BE2C (cell line): ENCODE measurements at regions not wholly inside any gene's neighbourhood (a gene's known extent, or its start where the extent isn't known, plus 50 kb on each side); places are given as distances from the start of the nearest gene placed in this dataset.
A peak's percentile ranks its signal among the peaks of the same experiment; 100 is the strongest.
"Not testable (repeated sequence)": the region's sequence is repeated elsewhere in the genome, so short reads cannot be mapped to it uniquely, and the experiment has no call there.

ENCODE experiments used
- DNase-seq: peaks from one replicate; pipeline ENCODE4 v3.0.0-alpha.2; 2020
- H3K27me3 ChIP-seq: fragments of 250-450 bp; sonication (Bioruptor Pico); 2 replicates; pipeline ENCODE4 v1.5.1; 2020; ENCODE audit warnings: mild to moderate bottlenecking
- H3K36me3 ChIP-seq: fragments of 250-450 bp; sonication (Bioruptor Pico); 2 replicates; pipeline ENCODE4 v1.5.1; 2020; ENCODE audit warnings: mild to moderate bottlenecking
- H3K4me1 ChIP-seq: fragments of 250-450 bp; sonication (Bioruptor Pico); 2 replicates; pipeline ENCODE4 v1.5.1; 2020
- H3K4me3 ChIP-seq: 2 replicates; pipeline ENCODE4 v1.5.1; 2011; ENCODE audit warnings: low read depth, low read length
- H3K9me3 ChIP-seq: fragments of 250-450 bp; sonication (Bioruptor Pico); 2 replicates; pipeline ENCODE4 v1.5.1; 2020
- CTCF ChIP-seq: IDR thresholded peaks from 2 replicates; pipeline ENCODE4 v1.5.1; 2012; ENCODE audit warnings: mild to moderate bottlenecking, low read depth, low read length

GRCh38 chr7:149680331-149681025 is 92.9 kb downstream of the ZNF467 start:
- Histone ChIP-seq H3K27me3 (0 out of 2 replicates have a peak, but pooled peaks cover 3% of the 10 kb centered on the region), H3K4me3 (no peak overlapping the region), H3K36me3 (no peaks in the 10 kb centered on the region), H3K9me3 (no peaks in the 10 kb centered on the region), H3K4me1 (no peaks in the 10 kb centered on the region)
- no peak for TF ChIP-seq CTCF
- DNase-seq = no peak

- H3K4me3 ChIP-seq, H3K36me3 ChIP-seq, DNase-seq, H3K27me3 ChIP-seq, H3K4me1 ChIP-seq, H3K9me3 ChIP-seq: not testable (repeated sequence)
These were observed 98.5 kb downstream of the ZNF467 start for GRCh38 chr7:149674728-149675385.

- peaks cover 6% of the 10 kb centered on the region; the same call in 1 of the 2 replicates for H3K27me3 ChIP-seq
- no peak overlapping the region for H3K4me3 ChIP-seq
- DNase-seq = no peak
- no peaks in the 10 kb centered on the region for H3K4me1 ChIP-seq
- H3K9me3 ChIP-seq = no peaks in the 10 kb centered on the region
- no peak for TF ChIP-seq CTCF
- no peaks in the 10 kb centered on the region for H3K36me3 ChIP-seq
These were observed 100.4 kb downstream of the ZNF467 start for GRCh38 chr7:149673006-149673405.

- DNase-seq = peak; percentile 34
- Histone ChIP-seq H3K4me1 (no peaks in the 10 kb centered on the region), H3K4me3 (no peak overlapping the region), H3K9me3 (no peaks in the 10 kb centered on the region), H3K27me3 (peaks cover 15% of the 10 kb centered on the region; the same call in 1 of the 2 replicates), H3K36me3 (no peaks in the 10 kb centered on the region)
- TF ChIP-seq CTCF = no peak
These were observed 103.1 kb downstream of the ZNF467 start for GRCh38 chr7:149670288-149670687.

- no peak for DNase-seq
- Histone ChIP-seq H3K27me3 (peaks cover 15% of the 10 kb centered on the region; the same call in 1 of the 2 replicates), H3K4me3 (no peak overlapping the region), H3K4me1 (no peaks in the 10 kb centered on the region), H3K36me3 (no peaks in the 10 kb centered on the region), H3K9me3 (no peaks in the 10 kb centered on the region)
- peak; percentile 50 for TF ChIP-seq CTCF
These were observed 104.1 kb downstream of the ZNF467 start for GRCh38 chr7:149669121-149669818.

GRCh38 chr7:149666360-149666945 is 106.9 kb downstream of the ZNF467 start:
- no peak for TF ChIP-seq CTCF
- Histone ChIP-seq H3K27me3 (peaks cover 13% of the 10 kb centered on the region), H3K4me1 (0 out of 2 replicates have a peak, but pooled peaks cover 3% of the 10 kb centered on the region), H3K36me3 (no peaks in the 10 kb centered on the region), H3K9me3 (no peaks in the 10 kb centered on the region), H3K4me3 (no peak overlapping the region)
- no peak for DNase-seq

GRCh38 chr7:149665618-149666017 is 107.8 kb downstream of the ZNF467 start:
- H3K36me3 ChIP-seq, DNase-seq, H3K9me3 ChIP-seq, H3K4me1 ChIP-seq, H3K4me3 ChIP-seq: not testable (repeated sequence)
- H3K27me3 ChIP-seq = peaks cover 13% of the 10 kb centered on the region
